Panc1 (cell line): ENCODE measurements at regions not wholly inside any gene's neighbourhood (a gene's known extent, or its start where the extent isn't known, plus 50 kb on each side); places are given as distances from the start of the nearest gene placed in this dataset.

Experiments
- CTCF ChIP-seq: fragments of 450-650 bp; IDR thresholded peaks from 2 replicates; pipeline ENCODE4 v1.5.1; 2017; ENCODE audit warnings: mild to moderate bottlenecking
- POLR2AphosphoS5 ChIP-seq: IDR thresholded peaks from 2 replicates; pipeline ENCODE4 v1.6.1; 2012; ENCODE audit warnings: mild to moderate bottlenecking, low read depth, low read length, moderate library complexity
- REST ChIP-seq, 2 experiments: IDR thresholded peaks; 2 replicates each; pipeline ENCODE4 v1.6.1; 2011 to 2012; ENCODE audit warnings: low read depth in 2 of 2, control low read depth in 1 of 2, low read length in 1 of 2, mild to moderate bottlenecking in 1 of 2, moderate library complexity in 1 of 2; ENCODE audit not compliant: insufficient read depth in 1 of 2
- SIN3A ChIP-seq: IDR thresholded peaks from 2 replicates; pipeline ENCODE4 v1.6.1; 2012; ENCODE audit warnings: low read depth, mild to moderate bottlenecking, low read length, moderate library complexity, borderline replicate concordance; ENCODE audit not compliant: insufficient read depth
- TCF7L2 ChIP-seq: IDR thresholded peaks from 2 replicates; pipeline ENCODE4 v1.6.1; 2011; ENCODE audit warnings: mild to moderate bottlenecking, low read depth, low read length, inconsistent platforms

- TF ChIP-seq REST (IDR thresholded peaks at IDR 0.05; ENCODE audit: insufficient read depth in 1 of 2, low read depth in 2 of 2, low read length in 1 of 2) (no peak), CTCF (no peak), POLR2AphosphoS5 (no peak), SIN3A (no peak), TCF7L2 (no peak)
Observed at GRCh38 chr2:188665727-188666304, 308.4 kb upstream of the COL3A1 start.
